ENCODE measurements at regions not wholly inside any gene's neighbourhood (a gene's known extent, or its start where the extent isn't known, plus 50 kb on each side); places are given as distances from the start of the nearest gene placed in this dataset.

GRCh38 chr11:28951191-28951590 is 843.0 kb downstream of the METTL15 start:
- ChIA-PET POLR2A (no interaction called here), CTCF (no interaction called here)
- TF ChIP-seq, protein P1, sequence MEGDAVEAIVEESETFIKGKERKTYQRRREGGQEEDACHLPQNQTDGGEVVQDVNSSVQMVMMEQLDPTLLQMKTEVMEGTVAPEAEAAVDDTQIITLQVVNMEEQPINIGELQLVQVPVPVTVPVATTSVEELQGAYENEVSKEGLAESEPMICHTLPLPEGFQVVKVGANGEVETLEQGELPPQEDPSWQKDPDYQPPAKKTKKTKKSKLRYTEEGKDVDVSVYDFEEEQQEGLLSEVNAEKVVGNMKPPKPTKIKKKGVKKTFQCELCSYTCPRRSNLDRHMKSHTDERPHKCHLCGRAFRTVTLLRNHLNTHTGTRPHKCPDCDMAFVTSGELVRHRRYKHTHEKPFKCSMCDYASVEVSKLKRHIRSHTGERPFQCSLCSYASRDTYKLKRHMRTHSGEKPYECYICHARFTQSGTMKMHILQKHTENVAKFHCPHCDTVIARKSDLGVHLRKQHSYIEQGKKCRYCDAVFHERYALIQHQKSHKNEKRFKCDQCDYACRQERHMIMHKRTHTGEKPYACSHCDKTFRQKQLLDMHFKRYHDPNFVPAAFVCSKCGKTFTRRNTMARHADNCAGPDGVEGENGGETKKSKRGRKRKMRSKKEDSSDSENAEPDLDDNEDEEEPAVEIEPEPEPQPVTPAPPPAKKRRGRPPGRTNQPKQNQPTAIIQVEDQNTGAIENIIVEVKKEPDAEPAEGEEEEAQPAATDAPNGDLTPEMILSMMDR (IDR thresholded peaks at IDR 0.05), result no peak
- intact Hi-C loops (cut with micrococcal nuclease), result no loop called here
- H3K36me3 Mint-ChIP-seq (ENCODE audit: low read depth), result no peaks in the 10 kb centered on the region
- H3K4me3 Mint-ChIP-seq, result no peak overlapping the region
- no peak for ATAC-seq
- DNase-seq, result no peak
- H3K4me1 Mint-ChIP-seq (ENCODE audit: low read depth), result no peaks in the 10 kb centered on the region
- H3K9me3 Mint-ChIP-seq, result peaks cover 18% of the 10 kb centered on the region
- no peak overlapping the region for H3K27ac Mint-ChIP-seq
- H3K27me3 Mint-ChIP-seq, result no peaks in the 10 kb centered on the region

DNA sequence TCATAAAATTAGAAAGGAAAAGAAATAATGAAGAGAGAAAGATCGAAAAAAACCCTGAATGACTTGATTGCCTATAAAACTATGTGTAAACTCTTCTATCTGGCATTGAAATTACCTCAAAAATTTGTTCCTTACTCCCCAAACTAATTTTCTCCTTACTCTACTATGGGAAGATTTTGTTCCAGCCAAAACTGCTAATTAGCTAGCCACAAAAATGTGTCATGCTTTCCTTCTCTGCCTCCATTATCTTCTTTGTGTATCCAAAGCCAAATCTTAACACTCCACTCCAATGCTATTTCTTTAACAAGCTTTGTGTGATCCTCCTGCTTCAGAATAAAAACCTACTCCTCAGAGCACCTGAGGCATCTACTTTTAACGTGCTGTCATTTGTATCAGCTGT is 831.2 kb downstream of the METTL15 start:
- ATAC-seq (no peak), DNase-seq (no peak)
- no peaks in the 10 kb centered on the region for H3K27me3 Mint-ChIP-seq
- no peaks in the 10 kb centered on the region for H3K4me1 Mint-ChIP-seq (ENCODE audit: low read depth)
- ChIA-PET POLR2A (interaction anchor here (1.6 kb wide), 1 partner anchor 12 kb away, joined by 5 read pairs; no protein-coding TSS in a partner anchor), CTCF (no interaction called here)
- H3K36me3 Mint-ChIP-seq (ENCODE audit: low read depth), result no peaks in the 10 kb centered on the region
- intact Hi-C loops (cut with micrococcal nuclease), result no loop called here
- H3K27ac Mint-ChIP-seq, result no peak overlapping the region
- H3K4me3 Mint-ChIP-seq, result no peak overlapping the region
- TF ChIP-seq, protein P1 (IDR thresholded peaks at IDR 0.05), result no peak
- H3K9me3 Mint-ChIP-seq, result peaks cover 6% of the 10 kb centered on the region

GRCh38 chr11:28938091-28938490 is 829.9 kb downstream of the METTL15 start:
- CTCF ChIA-PET, result no interaction called here
- H3K4me1 Mint-ChIP-seq (ENCODE audit: low read depth), result no peaks in the 10 kb centered on the region
- TF ChIP-seq, protein P1 (IDR thresholded peaks at IDR 0.05), result no peak
- POLR2A ChIA-PET, result interaction anchor here (1.6 kb wide), 1 partner anchor 11 kb away, joined by 5 read pairs; no protein-coding TSS in a partner anchor
- H3K4me3 Mint-ChIP-seq, result no peak overlapping the region
- peaks cover 1% of the 10 kb centered on the region for H3K9me3 Mint-ChIP-seq
- H3K36me3 Mint-ChIP-seq (ENCODE audit: low read depth), result no peaks in the 10 kb centered on the region
- DNase-seq (no peak), ATAC-seq (no peak)
- no peaks in the 10 kb centered on the region for H3K27me3 Mint-ChIP-seq
- intact Hi-C loops (cut with micrococcal nuclease), result no loop called here
- H3K27ac Mint-ChIP-seq, result no peak overlapping the region

GRCh38 chr11:28932940-28933339 is 824.8 kb downstream of the METTL15 start:
- Mint-ChIP-seq H3K4me3 (no peak overlapping the region), H3K27ac (no peak overlapping the region), H3K4me1 (ENCODE audit: low read depth) (no peaks in the 10 kb centered on the region), H3K9me3 (peaks cover 9% of the 10 kb centered on the region), H3K36me3 (ENCODE audit: low read depth) (no peaks in the 10 kb centered on the region), H3K27me3 (no peaks in the 10 kb centered on the region)
- ChIA-PET POLR2A (no interaction called here), CTCF (no interaction called here)
- TF ChIP-seq, protein P1 (IDR thresholded peaks at IDR 0.05), result no peak
- no peak for ATAC-seq
- intact Hi-C loops (cut with micrococcal nuclease), result no loop called here
- DNase-seq, result no peak

- CTCF ChIA-PET, result interaction anchor here (1.0 kb wide), 1 partner anchor 1225 kb away, joined by 4 read pairs; no protein-coding TSS in a partner anchor
- POLR2A ChIA-PET, result no interaction called here
- H3K4me3 Mint-ChIP-seq, result no peak overlapping the region
These were observed 815.8 kb downstream of the METTL15 start for GRCh38 chr11:28924004-28924403.

More at GRCh38 chr11:28924004-28924403, 815.8 kb downstream of the METTL15 start:
- H3K9me3 Mint-ChIP-seq, result peaks cover 16% of the 10 kb centered on the region
- H3K27ac Mint-ChIP-seq, result no peak overlapping the region
- no peaks in the 10 kb centered on the region for H3K4me1 Mint-ChIP-seq (ENCODE audit: low read depth)
- H3K27me3 Mint-ChIP-seq, result no peaks in the 10 kb centered on the region
- ATAC-seq (no peak), DNase-seq (no peak)
- TF ChIP-seq, protein P1 (IDR thresholded peaks at IDR 0.05), result no peak
- intact Hi-C loops (cut with micrococcal nuclease), result no loop called here
- H3K36me3 Mint-ChIP-seq (ENCODE audit: low read depth), result no peaks in the 10 kb centered on the region

All from activated CD8-positive, alpha-beta T cell treated with anti-CD3 and anti-CD28 coated beads for 36 hours (primary cell).